ENCODE measurements at regions not wholly inside any gene's neighbourhood (a gene's known extent, or its start where the extent isn't known, plus 50 kb on each side); places are given as distances from the start of the nearest gene placed in this dataset.

DNA sequence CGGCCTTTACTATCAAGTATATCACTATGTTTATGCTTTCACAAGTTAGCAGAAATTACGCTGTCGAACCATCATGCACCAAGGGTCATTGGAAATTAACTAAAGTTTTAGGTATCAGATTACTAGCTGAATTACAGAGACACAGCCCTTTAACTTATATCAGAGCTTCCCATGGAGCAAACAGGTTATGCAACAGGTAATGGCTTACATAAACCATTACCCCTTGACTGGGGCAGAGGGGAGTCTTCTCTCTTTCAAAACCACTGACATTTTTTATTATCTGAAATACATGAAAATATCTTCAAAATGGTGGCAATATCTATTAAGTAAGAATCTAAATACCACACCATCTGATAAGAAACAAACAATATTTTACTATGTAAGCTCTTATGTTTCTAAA lies 1692.9 kb upstream of the SLC10A2 start:
- Histone ChIP-seq H3K27me3 (ENCODE audit: control insufficient read depth, insufficient read depth, low read length) (no peaks in the 10 kb centered on the region), H3K27ac (ENCODE audit: insufficient read depth, low read length) (no peak overlapping the region), H3K79me2 (ENCODE audit: control insufficient read depth, insufficient read depth, low read length) (no peaks in the 10 kb centered on the region), H3K9ac (ENCODE audit: insufficient read depth, low read length) (no peak overlapping the region), H3K4me1 (ENCODE audit: control insufficient read depth, extremely low read depth, insufficient read depth, low read length) (no peaks in the 10 kb centered on the region), H2AFZ (ENCODE audit: low read length) (no peak overlapping the region), H3K36me3 (ENCODE audit: control insufficient read depth, insufficient read depth, low read length) (no peaks in the 10 kb centered on the region), H4K20me1 (ENCODE audit: control insufficient read depth, extremely low read depth, insufficient read depth, low read length) (no peaks in the 10 kb centered on the region), H3K4me3 (replicated peaks in 1 of 4; ENCODE audit: control extremely low read depth in 1 of 4, insufficient read depth in 1 of 4, low read depth in 3 of 4, low read length in 4 of 4) (no peak overlapping the region), H3K4me2 (ENCODE audit: extremely low read depth, insufficient read depth, low read length) (no peak overlapping the region), H3K9me3 (ENCODE audit: control insufficient read depth, insufficient read depth, low read depth, low read length) (no peaks in the 10 kb centered on the region)
- no peak for TF ChIP-seq EZH2 (IDR thresholded peaks at IDR 0.05; ENCODE audit: low read length, missing control alignments)
- TF ChIP-seq, protein P1, sequence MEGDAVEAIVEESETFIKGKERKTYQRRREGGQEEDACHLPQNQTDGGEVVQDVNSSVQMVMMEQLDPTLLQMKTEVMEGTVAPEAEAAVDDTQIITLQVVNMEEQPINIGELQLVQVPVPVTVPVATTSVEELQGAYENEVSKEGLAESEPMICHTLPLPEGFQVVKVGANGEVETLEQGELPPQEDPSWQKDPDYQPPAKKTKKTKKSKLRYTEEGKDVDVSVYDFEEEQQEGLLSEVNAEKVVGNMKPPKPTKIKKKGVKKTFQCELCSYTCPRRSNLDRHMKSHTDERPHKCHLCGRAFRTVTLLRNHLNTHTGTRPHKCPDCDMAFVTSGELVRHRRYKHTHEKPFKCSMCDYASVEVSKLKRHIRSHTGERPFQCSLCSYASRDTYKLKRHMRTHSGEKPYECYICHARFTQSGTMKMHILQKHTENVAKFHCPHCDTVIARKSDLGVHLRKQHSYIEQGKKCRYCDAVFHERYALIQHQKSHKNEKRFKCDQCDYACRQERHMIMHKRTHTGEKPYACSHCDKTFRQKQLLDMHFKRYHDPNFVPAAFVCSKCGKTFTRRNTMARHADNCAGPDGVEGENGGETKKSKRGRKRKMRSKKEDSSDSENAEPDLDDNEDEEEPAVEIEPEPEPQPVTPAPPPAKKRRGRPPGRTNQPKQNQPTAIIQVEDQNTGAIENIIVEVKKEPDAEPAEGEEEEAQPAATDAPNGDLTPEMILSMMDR (conservative IDR thresholded peaks at IDR 0.05 in 1 of 2, IDR thresholded peaks at IDR 0.05 in 1 of 2; ENCODE audit: low read depth in 1 of 2, low read length in 2 of 2) = no peak
- no peak for DNase-seq (ENCODE audit: low read depth in 2 of 2)

GRCh38 chr13:104757712-104758111 lies 1691.5 kb upstream of the SLC10A2 start:
- H3K27ac ChIP-seq (ENCODE audit: insufficient read depth, low read length) = no peak overlapping the region
- TF ChIP-seq EZH2 (IDR thresholded peaks at IDR 0.05; ENCODE audit: low read length, missing control alignments) = no peak
- TF ChIP-seq, protein P1 (conservative IDR thresholded peaks at IDR 0.05 in 1 of 2, IDR thresholded peaks at IDR 0.05 in 1 of 2; ENCODE audit: low read depth in 1 of 2, low read length in 2 of 2) = no peak
- DNase-seq (ENCODE audit: low read depth in 2 of 2) = peak in 1 of 2 donors; percentile 44

GRCh38 chr13:104750377-104750776 lies 1684.2 kb upstream of the SLC10A2 start:
- Histone ChIP-seq H3K36me3 (ENCODE audit: control insufficient read depth, insufficient read depth, low read length) (no peaks in the 10 kb centered on the region), H3K27me3 (ENCODE audit: control insufficient read depth, insufficient read depth, low read length) (no peaks in the 10 kb centered on the region), H3K4me1 (ENCODE audit: control insufficient read depth, extremely low read depth, insufficient read depth, low read length) (no peaks in the 10 kb centered on the region), H3K4me2 (ENCODE audit: extremely low read depth, insufficient read depth, low read length) (no peak overlapping the region), H4K20me1 (ENCODE audit: control insufficient read depth, extremely low read depth, insufficient read depth, low read length) (no peaks in the 10 kb centered on the region), H3K9me3 (ENCODE audit: control insufficient read depth, insufficient read depth, low read depth, low read length) (no peaks in the 10 kb centered on the region), H2AFZ (ENCODE audit: low read length) (no peak overlapping the region), H3K27ac (ENCODE audit: insufficient read depth, low read length) (no peak overlapping the region), H3K9ac (ENCODE audit: insufficient read depth, low read length) (no peak overlapping the region), H3K79me2 (ENCODE audit: control insufficient read depth, insufficient read depth, low read length) (no peaks in the 10 kb centered on the region), H3K4me3 (replicated peaks in 1 of 4; ENCODE audit: control extremely low read depth in 1 of 4, insufficient read depth in 1 of 4, low read depth in 3 of 4, low read length in 4 of 4) (no peak overlapping the region)
- TF ChIP-seq, protein P1 (conservative IDR thresholded peaks at IDR 0.05 in 1 of 2, IDR thresholded peaks at IDR 0.05 in 1 of 2; ENCODE audit: low read depth in 1 of 2, low read length in 2 of 2) = no peak
- TF ChIP-seq EZH2 (IDR thresholded peaks at IDR 0.05; ENCODE audit: low read length, missing control alignments) = no peak
- peak in 1 of 2 donors; percentile 66 for DNase-seq (ENCODE audit: low read depth in 2 of 2)

More at GRCh38 chr13:104757712-104758111, 1691.5 kb upstream of the SLC10A2 start:
- Histone ChIP-seq H3K9ac (ENCODE audit: insufficient read depth, low read length) (no peak overlapping the region), H3K79me2 (ENCODE audit: control insufficient read depth, insufficient read depth, low read length) (no peaks in the 10 kb centered on the region), H3K4me1 (ENCODE audit: control insufficient read depth, extremely low read depth, insufficient read depth, low read length) (no peaks in the 10 kb centered on the region), H3K4me2 (ENCODE audit: extremely low read depth, insufficient read depth, low read length) (no peak overlapping the region), H4K20me1 (ENCODE audit: control insufficient read depth, extremely low read depth, insufficient read depth, low read length) (no peaks in the 10 kb centered on the region), H3K27me3 (ENCODE audit: control insufficient read depth, insufficient read depth, low read length) (no peaks in the 10 kb centered on the region), H2AFZ (ENCODE audit: low read length) (no peak overlapping the region), H3K36me3 (ENCODE audit: control insufficient read depth, insufficient read depth, low read length) (no peaks in the 10 kb centered on the region), H3K4me3 (replicated peaks in 1 of 4; ENCODE audit: control extremely low read depth in 1 of 4, insufficient read depth in 1 of 4, low read depth in 3 of 4, low read length in 4 of 4) (no peak overlapping the region), H3K9me3 (ENCODE audit: control insufficient read depth, insufficient read depth, low read depth, low read length) (no peaks in the 10 kb centered on the region)
